Kidney (tissue), 13 donors: ENCODE measurements at regions not wholly inside any gene's neighbourhood (a gene's known extent, or its start where the extent isn't known, plus 50 kb on each side); places are given as distances from the start of the nearest gene placed in this dataset.

Experiments used
- DNase-seq, 5 donors: peaks; one replicate each; pipeline ENCODE4 v3.0.0-alpha.2; 2013 to 2020
- FAIRE-seq: peaks from 2 replicates; lab custom pipeline; 2012; peaks lifted over from hg19 to GRCh38; lab: Jason Lieb, UNC
- H3K27ac ChIP-seq, 2 donors: one replicate each; pipeline ENCODE4 v1.7.0; 2013; ENCODE audit warnings: low read depth in 2 of 2, low read length in 2 of 2, inconsistent platforms in 1 of 2
- H3K27me3 ChIP-seq: one replicate; pipeline ENCODE4 v1.7.1; 2013; ENCODE audit warnings: low read length, inconsistent platforms; ENCODE audit not compliant: control insufficient read depth, insufficient read depth
- H3K36me3 ChIP-seq, 3 donors: one replicate each; pipeline versions ENCODE4 v1.7.0 to v1.7.1; 2013; ENCODE audit warnings: low read length in 3 of 3, control low read depth in 1 of 3, inconsistent platforms in 1 of 3; ENCODE audit not compliant: insufficient read depth in 3 of 3, control insufficient read depth in 2 of 3
- H3K4me1 ChIP-seq, 3 donors: one replicate each; pipeline versions ENCODE4 v1.7.0 to v1.7.1; 2013; ENCODE audit warnings: low read length in 3 of 3, inconsistent platforms in 1 of 3, low read depth in 1 of 3; ENCODE audit not compliant: control insufficient read depth in 2 of 3, insufficient read depth in 2 of 3
- H3K4me3 ChIP-seq, 3 donors: one replicate each; pipeline versions ENCODE4 v1.7.0 to v1.8.1; 2013; ENCODE audit warnings: low read length in 3 of 3, control low read depth in 1 of 3, inconsistent platforms in 1 of 3
- H3K9ac ChIP-seq, 3 donors: one replicate each; pipeline versions ENCODE4 v1.7.0 to v1.7.1; 2013; ENCODE audit warnings: low read length in 3 of 3, control low read depth in 1 of 3, inconsistent platforms in 1 of 3
- H3K9me3 ChIP-seq, 3 donors: one replicate each; pipeline versions ENCODE4 v1.7.0 to v1.7.1; 2013; ENCODE audit warnings: low read length in 3 of 3, control low read depth in 1 of 3, inconsistent platforms in 1 of 3; ENCODE audit not compliant: control insufficient read depth in 2 of 3, insufficient read depth in 1 of 3
- intact Hi-C: fragments of 100-400 bp; cut with DNase I; formaldehyde crosslinking; loops from one replicate; pipeline ENCODE4 v1.11.1; 2022
- TF ChIP-seq, protein P1 (sequence below): IDR thresholded peaks from 3 replicates; pipeline ENCODE4 v1.5.1; 2012; ENCODE audit warnings: mild to moderate bottlenecking, moderate library complexity, borderline replicate concordance; ENCODE audit not compliant: insufficient read depth; ENCODE audit errors: extremely low read depth
- donor health status: control.
- donor health status: control.
- donor health status: control.
- donor health status: control.
- donor health status: control.
- donor health status: DM: yes; HTN: yes; CAD: no.
- donor health status: Normal renal cell carcinoma (clear cell type).

DNA sequence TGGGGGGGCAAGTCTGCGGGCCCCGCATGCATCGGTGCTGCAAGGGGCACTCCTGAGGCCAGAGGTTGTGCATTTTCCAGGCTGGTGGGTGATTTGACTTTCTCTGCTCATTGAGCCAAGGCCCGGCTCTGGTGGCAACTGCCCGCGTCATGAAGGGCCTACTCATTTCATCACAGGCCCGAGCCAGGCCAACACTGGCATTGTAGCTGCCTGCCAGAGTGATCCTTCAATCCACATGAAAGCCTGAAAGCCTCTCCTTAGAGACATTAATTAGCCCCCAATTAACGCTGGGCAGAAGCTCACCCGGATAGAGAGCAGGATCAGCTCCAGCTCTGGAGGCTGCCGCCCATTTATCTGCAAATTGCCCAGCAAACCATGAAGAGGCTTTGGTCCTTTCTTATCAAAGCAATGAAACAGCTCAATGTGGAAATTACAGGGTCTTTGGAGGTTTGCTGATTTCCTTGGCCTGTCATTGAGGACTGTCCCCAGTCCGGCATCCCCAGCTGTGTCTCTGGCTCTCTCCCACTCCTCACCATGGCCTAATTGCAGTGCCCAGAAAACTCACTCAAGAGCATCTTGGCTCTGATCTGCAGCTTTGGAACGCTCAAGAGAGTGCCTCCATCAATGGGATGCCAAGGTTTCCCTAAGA is 50.4 kb upstream of the STUM start:
- Histone ChIP-seq H3K27ac (no peak overlapping the region), H3K9me3 (no peaks in the 10 kb centered on the region), H3K36me3 (no peaks in the 10 kb centered on the region), H3K4me1 (no peaks in the 10 kb centered on the region), H3K27me3 (no peaks in the 10 kb centered on the region), H3K9ac (no peak overlapping the region), H3K4me3 (no peak overlapping the region)
- no peak for FAIRE-seq
- intact Hi-C loops, result no loop called here
- no peak for DNase-seq
- TF ChIP-seq, protein P1, sequence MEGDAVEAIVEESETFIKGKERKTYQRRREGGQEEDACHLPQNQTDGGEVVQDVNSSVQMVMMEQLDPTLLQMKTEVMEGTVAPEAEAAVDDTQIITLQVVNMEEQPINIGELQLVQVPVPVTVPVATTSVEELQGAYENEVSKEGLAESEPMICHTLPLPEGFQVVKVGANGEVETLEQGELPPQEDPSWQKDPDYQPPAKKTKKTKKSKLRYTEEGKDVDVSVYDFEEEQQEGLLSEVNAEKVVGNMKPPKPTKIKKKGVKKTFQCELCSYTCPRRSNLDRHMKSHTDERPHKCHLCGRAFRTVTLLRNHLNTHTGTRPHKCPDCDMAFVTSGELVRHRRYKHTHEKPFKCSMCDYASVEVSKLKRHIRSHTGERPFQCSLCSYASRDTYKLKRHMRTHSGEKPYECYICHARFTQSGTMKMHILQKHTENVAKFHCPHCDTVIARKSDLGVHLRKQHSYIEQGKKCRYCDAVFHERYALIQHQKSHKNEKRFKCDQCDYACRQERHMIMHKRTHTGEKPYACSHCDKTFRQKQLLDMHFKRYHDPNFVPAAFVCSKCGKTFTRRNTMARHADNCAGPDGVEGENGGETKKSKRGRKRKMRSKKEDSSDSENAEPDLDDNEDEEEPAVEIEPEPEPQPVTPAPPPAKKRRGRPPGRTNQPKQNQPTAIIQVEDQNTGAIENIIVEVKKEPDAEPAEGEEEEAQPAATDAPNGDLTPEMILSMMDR, result no peak

- FAIRE-seq, result no peak
- Histone ChIP-seq H3K36me3 (no peaks in the 10 kb centered on the region), H3K9ac (no peak overlapping the region), H3K4me3 (no peak overlapping the region), H3K4me1 (no peaks in the 10 kb centered on the region), H3K9me3 (no peaks in the 10 kb centered on the region), H3K27ac (no peak overlapping the region), H3K27me3 (no peaks in the 10 kb centered on the region)
- intact Hi-C loops, result no loop called here
- no peak for DNase-seq
- TF ChIP-seq, protein P1, result no peak
These were observed 49.9 kb upstream of the STUM start for GRCh38 chr1:226498640-226499008.
